BE2C (cell line): ENCODE measurements at regions not wholly inside any gene's neighbourhood (a gene's known extent, or its start where the extent isn't known, plus 50 kb on each side); places are given as distances from the start of the nearest gene placed in this dataset.

Source experiments
- DNase-seq: peaks from one replicate; pipeline ENCODE4 v3.0.0-alpha.2; 2020
- H3K27me3 ChIP-seq: fragments of 250-450 bp; sonication (Bioruptor Pico); 2 replicates; pipeline ENCODE4 v1.5.1; 2020; ENCODE audit warnings: mild to moderate bottlenecking
- H3K36me3 ChIP-seq: fragments of 250-450 bp; sonication (Bioruptor Pico); 2 replicates; pipeline ENCODE4 v1.5.1; 2020; ENCODE audit warnings: mild to moderate bottlenecking
- H3K4me1 ChIP-seq: fragments of 250-450 bp; sonication (Bioruptor Pico); 2 replicates; pipeline ENCODE4 v1.5.1; 2020
- H3K4me3 ChIP-seq: 2 replicates; pipeline ENCODE4 v1.5.1; 2011; ENCODE audit warnings: low read depth, low read length
- H3K9me3 ChIP-seq: fragments of 250-450 bp; sonication (Bioruptor Pico); 2 replicates; pipeline ENCODE4 v1.5.1; 2020
- TF ChIP-seq, protein P1 (sequence below): IDR thresholded peaks from 2 replicates; pipeline ENCODE4 v1.5.1; 2012; ENCODE audit warnings: mild to moderate bottlenecking, low read depth, low read length

DNA sequence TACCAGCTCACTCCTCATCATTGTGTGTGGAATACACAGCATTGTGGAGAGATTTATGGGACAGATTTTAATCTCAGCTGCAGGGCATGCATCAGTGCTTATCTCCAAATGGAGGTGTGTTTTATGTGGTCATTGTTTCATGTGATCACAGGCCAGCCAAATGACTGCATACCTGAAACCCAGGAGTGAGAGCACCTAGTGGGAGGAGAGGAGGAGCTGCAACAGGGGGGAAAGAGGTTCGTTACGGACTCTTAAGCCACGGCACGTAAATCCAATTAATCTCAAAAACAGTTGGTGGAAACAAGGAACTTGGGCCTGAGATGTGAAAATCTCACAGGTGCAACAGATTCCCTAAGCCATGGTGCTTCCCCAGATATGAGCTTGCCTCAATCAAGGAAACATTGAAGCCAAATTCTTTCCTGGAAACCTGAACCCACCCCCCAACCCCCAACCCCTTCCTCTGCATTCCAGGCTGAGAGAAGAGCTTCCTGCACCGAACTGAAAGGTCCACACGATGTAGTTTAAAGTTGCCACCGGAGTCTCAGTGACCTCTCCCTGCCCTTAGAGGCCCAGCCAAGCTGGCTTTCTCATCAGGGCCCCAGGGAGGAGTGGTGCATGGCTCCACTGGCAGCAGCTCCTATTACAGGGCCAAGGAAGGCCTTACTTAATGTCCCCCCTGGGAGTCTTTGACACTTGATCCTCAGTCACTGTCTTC lies 167.4 kb downstream of the C1D start:
- Histone ChIP-seq H3K4me3 (no peak overlapping the region), H3K27me3 (no peaks in the 10 kb centered on the region), H3K4me1 (no peaks in the 10 kb centered on the region), H3K36me3 (no peaks in the 10 kb centered on the region), H3K9me3 (no peaks in the 10 kb centered on the region)
- TF ChIP-seq, protein P1, sequence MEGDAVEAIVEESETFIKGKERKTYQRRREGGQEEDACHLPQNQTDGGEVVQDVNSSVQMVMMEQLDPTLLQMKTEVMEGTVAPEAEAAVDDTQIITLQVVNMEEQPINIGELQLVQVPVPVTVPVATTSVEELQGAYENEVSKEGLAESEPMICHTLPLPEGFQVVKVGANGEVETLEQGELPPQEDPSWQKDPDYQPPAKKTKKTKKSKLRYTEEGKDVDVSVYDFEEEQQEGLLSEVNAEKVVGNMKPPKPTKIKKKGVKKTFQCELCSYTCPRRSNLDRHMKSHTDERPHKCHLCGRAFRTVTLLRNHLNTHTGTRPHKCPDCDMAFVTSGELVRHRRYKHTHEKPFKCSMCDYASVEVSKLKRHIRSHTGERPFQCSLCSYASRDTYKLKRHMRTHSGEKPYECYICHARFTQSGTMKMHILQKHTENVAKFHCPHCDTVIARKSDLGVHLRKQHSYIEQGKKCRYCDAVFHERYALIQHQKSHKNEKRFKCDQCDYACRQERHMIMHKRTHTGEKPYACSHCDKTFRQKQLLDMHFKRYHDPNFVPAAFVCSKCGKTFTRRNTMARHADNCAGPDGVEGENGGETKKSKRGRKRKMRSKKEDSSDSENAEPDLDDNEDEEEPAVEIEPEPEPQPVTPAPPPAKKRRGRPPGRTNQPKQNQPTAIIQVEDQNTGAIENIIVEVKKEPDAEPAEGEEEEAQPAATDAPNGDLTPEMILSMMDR, result no peak
- DNase-seq, result no peak

DNA sequence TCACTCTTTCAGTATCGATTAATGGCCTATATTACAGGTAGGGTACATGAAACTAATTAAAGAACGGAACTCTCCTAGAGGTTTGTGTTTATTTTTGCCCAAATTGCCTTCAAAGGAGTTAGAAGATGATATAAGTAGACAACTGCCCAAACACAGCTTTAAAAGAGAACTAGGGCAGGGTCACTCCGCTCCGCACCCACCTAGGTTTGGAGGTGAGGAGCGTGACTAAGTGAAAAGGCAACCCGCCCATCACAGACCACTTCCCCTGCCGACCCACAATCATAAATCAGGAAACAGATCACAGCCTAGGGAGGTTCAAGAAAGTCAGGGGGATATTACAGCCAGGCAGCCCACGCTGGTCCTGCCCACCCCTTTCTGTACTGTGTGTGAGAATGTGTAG lies 166.7 kb downstream of the C1D start:
- no peaks in the 10 kb centered on the region for H3K36me3 ChIP-seq
- no peaks in the 10 kb centered on the region for H3K9me3 ChIP-seq
- TF ChIP-seq, protein P1, result no peak
- H3K4me3 ChIP-seq, result no peak overlapping the region
- no peak for DNase-seq
- H3K4me1 ChIP-seq, result no peaks in the 10 kb centered on the region
- no peaks in the 10 kb centered on the region for H3K27me3 ChIP-seq

DNA sequence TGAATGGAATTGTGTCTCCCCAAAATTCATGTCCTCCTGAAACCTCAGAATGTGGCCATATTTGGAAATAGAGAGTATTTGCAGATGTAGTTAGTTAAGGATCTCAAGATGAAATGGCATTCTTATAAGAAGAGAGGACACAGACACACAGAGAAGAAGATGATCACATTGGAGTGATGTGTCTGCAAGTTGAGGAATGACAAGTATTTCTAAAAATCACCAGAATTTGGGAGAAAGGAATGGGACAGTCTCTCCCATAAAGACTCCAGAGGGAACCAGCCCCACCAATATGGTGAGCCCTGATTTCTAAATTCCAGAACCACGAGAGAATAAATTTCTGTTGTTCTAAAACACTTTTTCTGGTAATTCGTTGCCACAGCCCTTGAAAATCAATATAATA lies 166.3 kb downstream of the C1D start:
- H3K9me3 ChIP-seq, result no peaks in the 10 kb centered on the region
- TF ChIP-seq, protein P1, result no peak

DNA sequence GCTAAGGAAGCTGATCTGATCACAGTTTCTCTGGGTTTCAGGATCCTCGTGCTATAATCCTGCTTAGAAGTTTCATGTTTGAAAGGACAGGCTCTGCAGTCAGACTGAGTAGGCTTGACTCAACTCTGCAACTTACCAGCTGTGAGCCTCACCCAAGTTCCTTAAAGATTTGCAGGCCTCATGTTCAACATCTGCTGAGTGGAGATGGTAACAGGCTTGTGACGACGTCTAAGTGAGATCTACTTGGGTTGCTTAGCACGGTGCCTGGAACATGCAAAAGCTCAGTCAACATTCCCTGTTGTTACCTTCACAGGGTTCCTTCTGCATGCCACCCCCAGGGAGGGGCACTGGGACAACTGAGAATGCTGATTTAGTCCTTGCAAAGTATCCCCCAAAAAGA lies 164.2 kb downstream of the C1D start:
- Histone ChIP-seq H3K4me3 (no peak overlapping the region), H3K27me3 (no peaks in the 10 kb centered on the region), H3K36me3 (no peaks in the 10 kb centered on the region), H3K4me1 (no peaks in the 10 kb centered on the region), H3K9me3 (no peaks in the 10 kb centered on the region)
- DNase-seq, result no peak
- TF ChIP-seq, protein P1, result no peak

More for the DNA sequence above, 166.3 kb downstream of the C1D start:
- H3K4me3 ChIP-seq, result no peak overlapping the region
- H3K36me3 ChIP-seq, result no peaks in the 10 kb centered on the region
- H3K27me3 ChIP-seq, result no peaks in the 10 kb centered on the region
- no peaks in the 10 kb centered on the region for H3K4me1 ChIP-seq
- DNase-seq, result no peak

DNA sequence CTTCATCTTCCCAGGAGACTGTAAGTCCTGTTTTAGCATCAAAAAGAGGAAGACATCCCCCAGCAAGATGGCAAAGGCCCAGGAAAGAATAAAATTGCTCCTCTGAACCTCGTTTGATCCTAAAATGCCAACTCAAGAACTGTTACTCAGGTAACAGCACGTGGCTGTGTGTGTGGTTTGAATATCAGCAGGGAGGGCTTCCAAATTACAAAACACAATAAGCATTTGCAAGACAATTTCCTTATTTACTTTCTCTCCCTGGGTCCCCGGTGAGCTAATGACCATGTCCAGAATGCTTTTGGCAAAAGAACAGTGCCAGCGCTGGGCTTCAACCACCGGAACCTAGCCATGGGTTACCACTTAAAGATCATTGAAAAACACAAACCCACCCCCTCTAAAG lies 163.6 kb downstream of the C1D start:
- TF ChIP-seq, protein P1, result no peak

DNA sequence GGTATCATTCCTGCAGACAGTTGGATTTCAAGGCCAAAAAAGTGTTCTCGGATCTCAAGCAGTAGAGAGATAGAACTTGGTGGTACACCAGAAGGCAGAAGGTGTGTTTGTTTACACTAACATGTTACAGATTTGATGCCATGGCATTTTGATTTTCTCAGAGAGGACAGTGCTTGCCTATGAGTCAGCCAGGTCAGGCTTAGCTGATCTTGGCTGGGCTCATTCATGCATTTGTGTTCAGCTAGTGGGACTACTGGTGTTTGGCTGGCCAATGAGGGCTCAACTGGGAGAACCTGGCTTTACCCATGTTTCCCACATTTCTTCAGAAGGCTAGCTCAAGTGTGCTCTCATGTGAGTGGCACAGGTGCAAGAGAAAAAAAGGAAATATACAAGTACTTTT lies 162.0 kb downstream of the C1D start:
- no peak overlapping the region for H3K4me3 ChIP-seq
- TF ChIP-seq, protein P1, result no peak
- no peaks in the 10 kb centered on the region for H3K4me1 ChIP-seq
- no peaks in the 10 kb centered on the region for H3K27me3 ChIP-seq
- H3K9me3 ChIP-seq, result no peaks in the 10 kb centered on the region
- no peaks in the 10 kb centered on the region for H3K36me3 ChIP-seq
- no peak for DNase-seq

More for the DNA sequence above, 163.6 kb downstream of the C1D start:
- H3K4me1 ChIP-seq, result no peaks in the 10 kb centered on the region
- DNase-seq, result no peak
- H3K36me3 ChIP-seq, result no peaks in the 10 kb centered on the region
- no peaks in the 10 kb centered on the region for H3K27me3 ChIP-seq
- H3K9me3 ChIP-seq, result no peaks in the 10 kb centered on the region
- no peak overlapping the region for H3K4me3 ChIP-seq
